ENCODE measurements at regions not wholly inside any gene's neighbourhood (a gene's known extent, or its start where the extent isn't known, plus 50 kb on each side); places are given as distances from the start of the nearest gene placed in this dataset.
A peak's percentile ranks its signal among the peaks of the same experiment; 100 is the strongest.

DNA sequence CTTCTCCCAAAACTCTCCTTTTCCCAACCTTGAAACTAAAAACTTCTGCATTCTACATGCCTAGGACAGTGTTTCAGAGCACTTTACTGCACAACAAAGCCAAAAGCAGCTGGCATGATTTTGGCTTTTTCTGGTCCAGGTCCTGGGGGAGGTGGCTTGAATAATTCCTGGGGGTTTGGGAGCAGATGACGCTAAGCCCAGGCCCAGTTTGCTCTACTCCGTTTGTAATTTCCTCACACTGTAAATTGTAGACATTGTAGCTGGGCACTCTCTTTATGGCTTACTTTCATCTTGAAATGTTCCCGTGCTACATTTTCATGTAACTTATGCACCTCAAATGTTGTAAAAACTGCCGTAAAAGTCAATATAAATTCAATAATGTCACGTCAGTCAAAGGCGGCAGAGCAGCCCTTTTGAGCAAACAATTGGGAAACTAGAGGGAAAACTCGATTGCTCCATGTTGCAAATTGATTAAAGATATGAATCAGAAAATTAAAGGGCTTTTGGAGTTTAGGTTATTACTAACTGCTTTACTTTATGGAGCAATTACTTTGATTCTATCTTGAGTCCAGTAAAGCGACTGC is 373.2 kb upstream of the SLC14A2 start:
- Histone ChIP-seq H3K4me3 (no peak overlapping the region), H3K27ac (no peak overlapping the region), H3K9me3 (no peaks in the 10 kb centered on the region), H3K4me1 (peaks cover 8 to 13% of the 10 kb centered on the region in 2 donors), H3K27me3 (no peaks in the 10 kb centered on the region), H3K36me3 (no peaks in the 10 kb centered on the region)
- TF ChIP-seq POLR2A (IDR thresholded peaks at IDR 0.05), result no peak
- TF ChIP-seq, protein P1, sequence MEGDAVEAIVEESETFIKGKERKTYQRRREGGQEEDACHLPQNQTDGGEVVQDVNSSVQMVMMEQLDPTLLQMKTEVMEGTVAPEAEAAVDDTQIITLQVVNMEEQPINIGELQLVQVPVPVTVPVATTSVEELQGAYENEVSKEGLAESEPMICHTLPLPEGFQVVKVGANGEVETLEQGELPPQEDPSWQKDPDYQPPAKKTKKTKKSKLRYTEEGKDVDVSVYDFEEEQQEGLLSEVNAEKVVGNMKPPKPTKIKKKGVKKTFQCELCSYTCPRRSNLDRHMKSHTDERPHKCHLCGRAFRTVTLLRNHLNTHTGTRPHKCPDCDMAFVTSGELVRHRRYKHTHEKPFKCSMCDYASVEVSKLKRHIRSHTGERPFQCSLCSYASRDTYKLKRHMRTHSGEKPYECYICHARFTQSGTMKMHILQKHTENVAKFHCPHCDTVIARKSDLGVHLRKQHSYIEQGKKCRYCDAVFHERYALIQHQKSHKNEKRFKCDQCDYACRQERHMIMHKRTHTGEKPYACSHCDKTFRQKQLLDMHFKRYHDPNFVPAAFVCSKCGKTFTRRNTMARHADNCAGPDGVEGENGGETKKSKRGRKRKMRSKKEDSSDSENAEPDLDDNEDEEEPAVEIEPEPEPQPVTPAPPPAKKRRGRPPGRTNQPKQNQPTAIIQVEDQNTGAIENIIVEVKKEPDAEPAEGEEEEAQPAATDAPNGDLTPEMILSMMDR (IDR thresholded peaks at IDR 0.05 in 4 of 5, conservative IDR thresholded peaks at IDR 0.05 in 1 of 5), result no peak
- DNase-seq (no peak), ATAC-seq (no peak)
- intact Hi-C loops (cut with DNase I; ENCODE audit: low total_unique reads), result no loop called here
- in situ Hi-C loops (cut with MboI; ENCODE audit: low sequenced_read_pairs in 4 of 4), result no loop called here

DNA sequence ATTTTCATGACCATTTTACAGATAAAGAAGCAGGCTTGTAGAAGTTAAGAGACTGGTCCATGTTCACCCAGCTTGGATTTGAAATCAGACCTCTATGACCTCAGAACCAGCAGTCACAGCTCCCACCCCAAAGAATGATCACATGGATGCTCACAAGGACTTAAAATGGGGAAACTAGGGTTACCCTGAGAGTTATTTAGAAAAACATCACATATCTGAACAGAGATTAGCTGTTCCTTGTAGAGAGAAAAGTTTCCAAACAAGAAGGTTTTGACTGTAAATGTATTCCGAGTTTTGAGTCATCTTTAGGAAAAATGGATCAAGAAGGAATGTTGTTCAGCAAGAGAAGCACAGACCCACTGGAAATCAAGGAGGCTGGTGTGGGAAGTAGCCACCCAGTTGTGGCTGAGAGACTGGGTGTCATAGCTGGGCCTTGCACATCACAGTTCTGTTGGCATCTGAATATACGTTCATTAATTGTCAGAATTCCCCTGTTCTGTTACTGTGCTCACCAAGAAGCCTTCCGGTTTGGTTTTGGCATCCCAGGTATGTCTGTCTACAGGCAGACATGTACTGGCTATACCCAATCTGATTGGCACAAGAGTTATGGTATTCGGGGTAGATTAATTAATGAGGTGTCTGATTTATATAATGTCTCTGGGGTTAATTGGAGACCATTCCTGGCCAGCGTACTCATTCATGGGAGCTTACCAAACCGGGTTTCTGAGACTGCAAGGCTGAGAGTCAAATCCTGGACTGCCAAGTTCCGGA is 371.8 kb upstream of the SLC14A2 start:
- no peaks in the 10 kb centered on the region for H3K27me3 ChIP-seq
- no peaks in the 10 kb centered on the region for H3K36me3 ChIP-seq
- in situ Hi-C loops (cut with MboI; ENCODE audit: low sequenced_read_pairs in 4 of 4) (no loop called here), intact Hi-C loops (cut with DNase I; ENCODE audit: low total_unique reads) (no loop called here)
- ATAC-seq, result no peak
- peaks cover 16 to 28% of the 10 kb centered on the region in 2 donors for H3K4me1 ChIP-seq
- TF ChIP-seq, protein P1 (IDR thresholded peaks at IDR 0.05 in 4 of 5, conservative IDR thresholded peaks at IDR 0.05 in 1 of 5), result no peak
- TF ChIP-seq POLR2A (IDR thresholded peaks at IDR 0.05), result no peak
- H3K9me3 ChIP-seq, result no peaks in the 10 kb centered on the region
- DNase-seq, result no peak
- no peak overlapping the region for H3K27ac ChIP-seq
- no peak overlapping the region for H3K4me3 ChIP-seq

DNA sequence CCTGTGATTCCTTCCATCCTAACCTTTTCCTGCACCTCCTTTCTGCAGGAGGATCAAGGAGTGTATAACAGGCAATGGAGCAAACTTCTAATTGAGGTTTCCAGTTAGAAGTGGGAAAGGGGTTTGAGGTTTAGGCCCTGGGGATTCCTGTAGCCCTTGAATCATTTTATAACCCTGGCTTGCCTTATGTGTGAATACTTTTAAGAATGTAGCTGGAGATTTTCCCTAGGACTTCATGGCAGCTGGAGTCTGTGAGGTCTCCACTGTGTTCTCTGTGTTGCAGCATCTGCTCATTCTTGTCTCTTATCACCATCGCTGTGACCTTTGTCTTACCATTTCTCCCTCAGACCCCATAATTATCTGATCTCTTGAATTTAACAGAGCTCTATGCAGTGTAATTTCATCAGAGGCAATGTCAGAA is 370.2 kb upstream of the SLC14A2 start:
- in situ Hi-C loops (cut with MboI; ENCODE audit: low sequenced_read_pairs in 4 of 4) (no loop called here), intact Hi-C loops (cut with DNase I; ENCODE audit: low total_unique reads) (no loop called here)
- Histone ChIP-seq H3K27ac (no peak overlapping the region), H3K27me3 (no peaks in the 10 kb centered on the region), H3K4me1 (peaks cover 23 to 43% of the 10 kb centered on the region in 2 donors), H3K4me3 (no peak overlapping the region), H3K9me3 (no peaks in the 10 kb centered on the region), H3K36me3 (no peaks in the 10 kb centered on the region)
- no peak for TF ChIP-seq POLR2A (IDR thresholded peaks at IDR 0.05)
- TF ChIP-seq, protein P1 (IDR thresholded peaks at IDR 0.05 in 4 of 5, conservative IDR thresholded peaks at IDR 0.05 in 1 of 5), result no peak
- no peak for ATAC-seq
- no peak for DNase-seq

DNA sequence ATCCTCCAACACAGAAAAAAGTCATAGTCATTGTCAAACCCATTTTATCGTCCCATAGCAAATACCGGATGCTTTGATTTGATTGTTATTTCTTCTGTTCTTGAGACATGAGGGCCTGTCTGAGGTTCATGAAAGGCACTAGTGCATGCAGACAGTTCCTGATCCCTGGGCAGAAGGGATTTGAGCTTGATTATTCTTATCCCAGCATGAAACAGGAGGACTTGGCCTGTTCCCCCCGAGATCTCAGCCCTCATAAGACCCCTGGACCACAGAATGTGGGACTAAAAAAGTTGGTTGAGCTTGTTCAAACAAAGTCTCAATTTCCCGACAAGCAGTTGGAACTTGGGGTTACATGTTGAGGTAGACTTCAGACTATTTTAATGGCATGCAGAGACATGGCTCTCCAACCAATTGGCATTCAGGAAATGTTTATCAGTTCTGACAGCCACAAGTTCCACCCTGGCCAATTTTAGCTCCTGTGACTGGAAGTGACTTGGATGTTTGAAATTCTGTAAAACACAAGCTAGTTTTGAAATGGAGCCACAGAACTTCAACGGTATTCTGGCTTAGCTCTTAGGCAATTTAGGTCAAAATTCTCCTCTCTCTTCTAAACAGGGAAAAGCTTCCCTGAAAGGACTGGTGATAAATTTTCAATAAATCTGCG is 366.9 kb upstream of the SLC14A2 start:
- peak in 1 of 2 donors; percentile 19 for DNase-seq
- Histone ChIP-seq H3K4me1 (peaks cover 23 to 37% of the 10 kb centered on the region in 2 donors), H3K27me3 (no peaks in the 10 kb centered on the region)

More for the DNA sequence above, 366.9 kb upstream of the SLC14A2 start:
- Histone ChIP-seq H3K9me3 (no peaks in the 10 kb centered on the region), H3K27ac (peak overlapping the region in 3 of 4 donors; percentile 14 to 64 (median 27)), H3K4me3 (no peak overlapping the region), H3K36me3 (no peaks in the 10 kb centered on the region)
- no peak for TF ChIP-seq POLR2A (IDR thresholded peaks at IDR 0.05)
- TF ChIP-seq, protein P1 (IDR thresholded peaks at IDR 0.05 in 4 of 5, conservative IDR thresholded peaks at IDR 0.05 in 1 of 5), result no peak
- ATAC-seq, result peak; percentile 42 to 71
- intact Hi-C loops (cut with DNase I; ENCODE audit: low total_unique reads) (no loop called here), in situ Hi-C loops (cut with MboI; ENCODE audit: low sequenced_read_pairs in 4 of 4) (no loop called here)
